ENCODE measurements at regions not wholly inside any gene's neighbourhood (a gene's known extent, or its start where the extent isn't known, plus 50 kb on each side); places are given as distances from the start of the nearest gene placed in this dataset.

- TF ChIP-seq CTCF (conservative IDR thresholded peaks at IDR 0.05; ENCODE audit: low read depth, low read length) (no peak), EZH2 (IDR thresholded peaks at IDR 0.05; ENCODE audit: borderline replicate concordance, low read depth, low read length, poor library complexity, severe bottlenecking) (no peak)
Measured at GRCh38 chr5:135133698-135134515, 99.9 kb upstream of the PITX1 start.
